HEK293 (cell line): ENCODE measurements at regions not wholly inside any gene's neighbourhood (a gene's known extent, or its start where the extent isn't known, plus 50 kb on each side); places are given as distances from the start of the nearest gene placed in this dataset.

ENCODE experiments used
- CTCF ChIA-PET: fragments of 350-600 bp; formaldehyde crosslinking; extraction: SDS; loops from one replicate; lab custom pipeline; 2021; ENCODE audit warnings: antibody characterized with exemption; lab: Yijun Ruan, JAX
- POLR2A ChIA-PET: fragments of 300-600 bp; formaldehyde crosslinking; extraction: SDS; loops from one replicate; lab custom pipeline; 2020; ENCODE audit warnings: antibody characterized with exemption, inconsistent platforms; lab: Yijun Ruan, JAX
- H3K27ac ChIP-seq: fragments of 200-500 bp; sonication (Bioruptor generic); 2 replicates; pipeline ENCODE4 v1.5.1; 2014; ENCODE audit warnings: low read depth, low read length, control low read depth, inconsistent platforms; ENCODE audit errors: extremely low read depth
- H3K36me3 ChIP-seq, 2 experiments: fragments of 200-500 bp in 1 of 2; sonication (Bioruptor generic) in 1 of 2; 1 replicate in 1 of 2; 2 replicates in 1 of 2; pipeline ENCODE4 v1.5.1; 2014 to 2017; ENCODE audit warnings: inconsistent platforms in 2 of 2, low read length in 2 of 2; ENCODE audit not compliant: control insufficient read depth in 2 of 2, insufficient read depth in 1 of 2
- H3K4me1 ChIP-seq: fragments of 200-500 bp; sonication (Bioruptor generic); 2 replicates; pipeline ENCODE4 v1.5.1; 2014; ENCODE audit warnings: mild to moderate bottlenecking, low read length, inconsistent platforms; ENCODE audit not compliant: control insufficient read depth, insufficient read depth
- H3K4me3 ChIP-seq: 2 replicates; pipeline ENCODE4 v1.5.1; 2011; ENCODE audit warnings: low read depth, mild to moderate bottlenecking, control low read depth, low read length, moderate library complexity
- H3K9me3 ChIP-seq: fragments of 200-500 bp; sonication (Bioruptor generic); 2 replicates; pipeline ENCODE4 v1.5.1; 2014; ENCODE audit warnings: low read depth, low read length, inconsistent platforms; ENCODE audit not compliant: control insufficient read depth, insufficient read depth
- GLIS2 ChIP-seq: fragments of 450-650 bp; formaldehyde crosslinking; IDR thresholded peaks from 2 replicates; pipeline ENCODE4 v1.5.1; 2016; ENCODE audit warnings: missing biosample characterization, missing genetic modification characterization
- MZF1 ChIP-seq: fragments of 450-650 bp; formaldehyde crosslinking; IDR thresholded peaks from 2 replicates; pipeline ENCODE4 v1.5.1; 2017; ENCODE audit warnings: missing biosample characterization, missing genetic modification characterization, borderline replicate concordance
- OSR2 ChIP-seq: fragments of 450-650 bp; formaldehyde crosslinking; IDR thresholded peaks from 2 replicates; pipeline ENCODE4 v1.5.1; 2016; ENCODE audit warnings: missing biosample characterization, missing genetic modification characterization
- ZBTB11 ChIP-seq: fragments of 450-650 bp; formaldehyde crosslinking; conservative IDR thresholded peaks from 2 replicates; pipeline ENCODE4 v1.5.1; 2016; ENCODE audit warnings: low read depth, missing biosample characterization, missing genetic modification characterization
- ZBTB44 ChIP-seq: fragments of 450-650 bp; IDR thresholded peaks from 2 replicates; pipeline ENCODE4 v1.5.1; 2018; ENCODE audit warnings: missing biosample characterization, mild to moderate bottlenecking, missing genetic modification characterization
- ZIC2 ChIP-seq: fragments of 450-650 bp; formaldehyde crosslinking; IDR thresholded peaks from 2 replicates; pipeline ENCODE4 v1.5.1; 2016; ENCODE audit warnings: missing biosample characterization, missing genetic modification characterization
- ZNF114 ChIP-seq: fragments of 450-650 bp; formaldehyde crosslinking; IDR thresholded peaks from 2 replicates; pipeline ENCODE4 v1.5.0; 2017; ENCODE audit warnings: missing biosample characterization, missing genetic modification characterization
- ZNF202 ChIP-seq: fragments of 450-650 bp; formaldehyde crosslinking; IDR thresholded peaks from 2 replicates; pipeline ENCODE4 v1.5.1; 2016; ENCODE audit warnings: missing biosample characterization, missing genetic modification characterization, borderline replicate concordance
- ZNF214 ChIP-seq: fragments of 450-650 bp; formaldehyde crosslinking; IDR thresholded peaks from 2 replicates; pipeline ENCODE4 v1.5.1; 2017; ENCODE audit warnings: missing biosample characterization, mild to moderate bottlenecking, missing genetic modification characterization, borderline replicate concordance
- ZNF221 ChIP-seq: fragments of 450-650 bp; formaldehyde crosslinking; IDR thresholded peaks from 2 replicates; pipeline ENCODE4 v1.5.1; 2017; ENCODE audit warnings: missing biosample characterization, missing genetic modification characterization, borderline replicate concordance
- ZNF292 ChIP-seq: fragments of 450-650 bp; formaldehyde crosslinking; IDR thresholded peaks from 2 replicates; pipeline ENCODE4 v1.5.1; 2016; ENCODE audit warnings: low read depth, missing biosample characterization, missing genetic modification characterization, borderline replicate concordance
- ZNF426 ChIP-seq: fragments of 450-650 bp; formaldehyde crosslinking; IDR thresholded peaks from 2 replicates; pipeline ENCODE4 v1.5.1; 2017; ENCODE audit warnings: missing biosample characterization, missing genetic modification characterization, mild to moderate bottlenecking, inconsistent platforms, moderate library complexity
- ZNF514 ChIP-seq: fragments of 450-650 bp; formaldehyde crosslinking; IDR thresholded peaks from 2 replicates; pipeline ENCODE4 v1.5.1; 2016; ENCODE audit warnings: missing biosample characterization, missing genetic modification characterization
- ZNF596 ChIP-seq: fragments of 450-650 bp; IDR thresholded peaks from 2 replicates; pipeline ENCODE4 v1.5.0; 2018; ENCODE audit warnings: missing biosample characterization, mild to moderate bottlenecking, missing genetic modification characterization, moderate library complexity
- ZNF658 ChIP-seq: fragments of 450-650 bp; formaldehyde crosslinking; IDR thresholded peaks from 2 replicates; pipeline ENCODE4; 2016; ENCODE audit warnings: missing biosample characterization, missing genetic modification characterization
- ZNF677 ChIP-seq: fragments of 450-650 bp; IDR thresholded peaks from 2 replicates; pipeline ENCODE4 v1.5.0; 2018; ENCODE audit warnings: missing biosample characterization, mild to moderate bottlenecking, missing genetic modification characterization, moderate library complexity
- ZNF792 ChIP-seq: fragments of 450-650 bp; formaldehyde crosslinking; IDR thresholded peaks from 2 replicates; pipeline ENCODE4 v1.5.1; 2016; ENCODE audit warnings: missing biosample characterization, missing genetic modification characterization
- ZNF830 ChIP-seq: fragments of 450-650 bp; IDR thresholded peaks from 2 replicates; pipeline ENCODE4 v1.5.0; 2018; ENCODE audit warnings: missing biosample characterization, missing genetic modification characterization, low read depth, mild to moderate bottlenecking, moderate library complexity
- TF ChIP-seq, protein P1 (sequence below): fragments of 450-650 bp; formaldehyde crosslinking; IDR thresholded peaks from 2 replicates; pipeline ENCODE4 v1.5.1; 2016; ENCODE audit warnings: missing biosample characterization, missing genetic modification characterization
- TF ChIP-seq, protein P2 (sequence below): fragments of 450-650 bp; formaldehyde crosslinking; IDR thresholded peaks from 2 replicates; pipeline ENCODE4 v1.5.0; 2017; ENCODE audit warnings: missing biosample characterization, missing genetic modification characterization, borderline replicate concordance
- TF ChIP-seq, protein P3 (sequence below): fragments of 450-650 bp; formaldehyde crosslinking; IDR thresholded peaks from 2 replicates; pipeline ENCODE4 v1.5.1; 2016; ENCODE audit warnings: missing biosample characterization, missing genetic modification characterization
- TF ChIP-seq, protein P4 (sequence below): fragments of 450-650 bp; formaldehyde crosslinking; conservative IDR thresholded peaks from 2 replicates; pipeline ENCODE4 v1.5.1; 2016; ENCODE audit warnings: low read depth, missing biosample characterization, missing genetic modification characterization

GRCh38 chr5:85168474-85168873 is 783.8 kb upstream of the EDIL3 start:
- Histone ChIP-seq H3K27ac (no peak overlapping the region), H3K4me1 (no peaks in the 10 kb centered on the region), H3K4me3 (no peak overlapping the region), H3K36me3 (no peaks in the 10 kb centered on the region), H3K9me3 (no peaks in the 10 kb centered on the region)
- TF ChIP-seq, protein P1, sequence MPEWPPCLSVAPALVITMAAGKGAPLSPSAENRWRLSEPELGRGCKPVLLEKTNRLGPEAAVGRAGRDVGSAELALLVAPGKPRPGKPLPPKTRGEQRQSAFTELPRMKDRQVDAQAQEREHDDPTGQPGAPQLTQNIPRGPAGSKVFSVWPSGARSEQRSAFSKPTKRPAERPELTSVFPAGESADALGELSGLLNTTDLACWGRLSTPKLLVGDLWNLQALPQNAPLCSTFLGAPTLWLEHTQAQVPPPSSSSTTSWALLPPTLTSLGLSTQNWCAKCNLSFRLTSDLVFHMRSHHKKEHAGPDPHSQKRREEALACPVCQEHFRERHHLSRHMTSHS (tag by site-specific recombination): no peak
- no peak for TF ChIP-seq OSR2 (tag by site-specific recombination)
- TF ChIP-seq ZBTB11 (tag by site-specific recombination): no peak
- TF ChIP-seq, protein P2, sequence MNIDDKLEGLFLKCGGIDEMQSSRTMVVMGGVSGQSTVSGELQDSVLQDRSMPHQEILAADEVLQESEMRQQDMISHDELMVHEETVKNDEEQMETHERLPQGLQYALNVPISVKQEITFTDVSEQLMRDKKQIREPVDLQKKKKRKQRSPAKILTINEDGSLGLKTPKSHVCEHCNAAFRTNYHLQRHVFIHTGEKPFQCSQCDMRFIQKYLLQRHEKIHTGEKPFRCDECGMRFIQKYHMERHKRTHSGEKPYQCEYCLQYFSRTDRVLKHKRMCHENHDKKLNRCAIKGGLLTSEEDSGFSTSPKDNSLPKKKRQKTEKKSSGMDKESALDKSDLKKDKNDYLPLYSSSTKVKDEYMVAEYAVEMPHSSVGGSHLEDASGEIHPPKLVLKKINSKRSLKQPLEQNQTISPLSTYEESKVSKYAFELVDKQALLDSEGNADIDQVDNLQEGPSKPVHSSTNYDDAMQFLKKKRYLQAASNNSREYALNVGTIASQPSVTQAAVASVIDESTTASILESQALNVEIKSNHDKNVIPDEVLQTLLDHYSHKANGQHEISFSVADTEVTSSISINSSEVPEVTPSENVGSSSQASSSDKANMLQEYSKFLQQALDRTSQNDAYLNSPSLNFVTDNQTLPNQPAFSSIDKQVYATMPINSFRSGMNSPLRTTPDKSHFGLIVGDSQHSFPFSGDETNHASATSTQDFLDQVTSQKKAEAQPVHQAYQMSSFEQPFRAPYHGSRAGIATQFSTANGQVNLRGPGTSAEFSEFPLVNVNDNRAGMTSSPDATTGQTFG (tag by site-specific recombination): no peak
- no peak for TF ChIP-seq ZNF677
- TF ChIP-seq ZNF792 (tag by site-specific recombination): no peak
- TF ChIP-seq ZIC2 (tag by site-specific recombination): no peak
- no peak for TF ChIP-seq ZBTB44
- TF ChIP-seq MZF1 (tag by site-specific recombination): no peak
- TF ChIP-seq ZNF596: no peak
- TF ChIP-seq ZNF514 (tag by site-specific recombination): no peak
- TF ChIP-seq ZNF426 (tag by site-specific recombination): no peak
- TF ChIP-seq, protein P3, sequence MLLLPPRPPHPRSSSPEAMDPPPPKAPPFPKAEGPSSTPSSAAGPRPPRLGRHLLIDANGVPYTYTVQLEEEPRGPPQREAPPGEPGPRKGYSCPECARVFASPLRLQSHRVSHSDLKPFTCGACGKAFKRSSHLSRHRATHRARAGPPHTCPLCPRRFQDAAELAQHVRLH (tag by site-specific recombination): no peak
- ChIA-PET POLR2A (no interaction called here), CTCF (no interaction called here)

- Histone ChIP-seq H3K4me1 (no peaks in the 10 kb centered on the region), H3K36me3 (no peaks in the 10 kb centered on the region), H3K4me3 (no peak overlapping the region), H3K27ac (no peak overlapping the region), H3K9me3 (no peaks in the 10 kb centered on the region)
- POLR2A ChIA-PET: no interaction called here
- CTCF ChIA-PET: interaction anchor here (0.6 kb wide), 1 partner anchor 1745 kb away, joined by 3 read pairs; no protein-coding TSS in a partner anchor
- TF ChIP-seq ZNF658 (tag by site-specific recombination) (no peak), ZNF114 (tag by site-specific recombination) (no peak), ZNF214 (no peak), ZNF792 (tag by site-specific recombination) (no peak), ZNF292 (tag by site-specific recombination) (no peak), ZNF221 (tag by site-specific recombination) (no peak), ZNF830 (tag by site-specific recombination) (no peak), GLIS2 (tag by site-specific recombination) (no peak), ZNF202 (tag by site-specific recombination) (no peak)
- TF ChIP-seq, protein P4, sequence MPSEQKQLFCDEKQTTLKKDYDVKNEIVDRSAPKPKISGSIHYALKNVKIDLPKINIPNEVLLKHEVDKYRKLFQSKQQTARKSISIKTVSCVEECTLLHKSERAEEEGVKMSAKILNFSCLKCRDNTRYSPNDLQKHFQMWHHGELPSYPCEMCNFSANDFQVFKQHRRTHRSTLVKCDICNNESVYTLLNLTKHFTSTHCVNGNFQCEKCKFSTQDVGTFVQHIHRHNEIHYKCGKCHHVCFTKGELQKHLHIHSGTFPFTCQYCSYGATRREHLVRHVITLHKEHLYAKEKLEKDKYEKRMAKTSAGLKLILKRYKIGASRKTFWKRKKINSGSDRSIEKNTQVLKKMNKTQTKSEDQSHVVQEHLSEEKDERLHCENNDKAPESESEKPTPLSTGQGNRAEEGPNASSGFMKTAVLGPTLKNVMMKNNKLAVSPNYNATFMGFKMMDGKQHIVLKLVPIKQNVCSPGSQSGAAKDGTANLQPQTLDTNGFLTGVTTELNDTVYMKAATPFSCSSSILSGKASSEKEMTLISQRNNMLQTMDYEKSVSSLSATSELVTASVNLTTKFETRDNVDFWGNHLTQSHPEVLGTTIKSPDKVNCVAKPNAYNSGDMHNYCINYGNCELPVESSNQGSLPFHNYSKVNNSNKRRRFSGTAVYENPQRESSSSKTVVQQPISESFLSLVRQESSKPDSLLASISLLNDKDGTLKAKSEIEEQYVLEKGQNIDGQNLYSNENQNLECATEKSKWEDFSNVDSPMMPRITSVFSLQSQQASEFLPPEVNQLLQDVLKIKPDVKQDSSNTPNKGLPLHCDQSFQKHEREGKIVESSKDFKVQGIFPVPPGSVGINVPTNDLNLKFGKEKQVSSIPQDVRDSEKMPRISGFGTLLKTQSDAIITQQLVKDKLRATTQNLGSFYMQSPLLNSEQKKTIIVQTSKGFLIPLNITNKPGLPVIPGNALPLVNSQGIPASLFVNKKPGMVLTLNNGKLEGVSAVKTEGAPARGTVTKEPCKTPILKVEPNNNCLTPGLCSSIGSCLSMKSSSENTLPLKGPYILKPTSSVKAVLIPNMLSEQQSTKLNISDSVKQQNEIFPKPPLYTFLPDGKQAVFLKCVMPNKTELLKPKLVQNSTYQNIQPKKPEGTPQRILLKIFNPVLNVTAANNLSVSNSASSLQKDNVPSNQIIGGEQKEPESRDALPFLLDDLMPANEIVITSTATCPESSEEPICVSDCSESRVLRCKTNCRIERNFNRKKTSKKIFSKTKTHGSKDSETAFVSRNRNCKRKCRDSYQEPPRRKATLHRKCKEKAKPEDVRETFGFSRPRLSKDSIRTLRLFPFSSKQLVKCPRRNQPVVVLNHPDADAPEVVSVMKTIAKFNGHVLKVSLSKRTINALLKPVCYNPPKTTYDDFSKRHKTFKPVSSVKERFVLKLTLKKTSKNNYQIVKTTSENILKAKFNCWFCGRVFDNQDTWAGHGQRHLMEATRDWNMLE (tag by site-specific recombination): no peak
Observed at GRCh38 chr5:85170183-85170582, 785.5 kb upstream of the EDIL3 start.
